HEK293T (cell line): ENCODE measurements at regions not wholly inside any gene's neighbourhood (a gene's known extent, or its start where the extent isn't known, plus 50 kb on each side); places are given as distances from the start of the nearest gene placed in this dataset.
"Not testable (repeated sequence)": the region's sequence is repeated elsewhere in the genome, so short reads cannot be mapped to it uniquely, and the experiment has no call there.

Source experiments
- FOXA1 ChIP-seq: fragments of 450-650 bp; IDR thresholded peaks from 2 replicates; pipeline ENCODE4 v1.6.1; 2016; ENCODE audit warnings: mild to moderate bottlenecking
- FOXK2 ChIP-seq: fragments of 450-650 bp; IDR thresholded peaks from 2 replicates; pipeline ENCODE4 v1.6.1; 2016; ENCODE audit warnings: mild to moderate bottlenecking
- L3MBTL2 ChIP-seq: fragments of 450-650 bp; conservative IDR thresholded peaks from 2 replicates; pipeline ENCODE4 v1.6.1; 2016; ENCODE audit warnings: mild to moderate bottlenecking
- NFRKB ChIP-seq: fragments of 450-650 bp; IDR thresholded peaks from 2 replicates; pipeline ENCODE4 v1.6.1; 2016; ENCODE audit warnings: mild to moderate bottlenecking, moderate library complexity
- SP1 ChIP-seq: fragments of 450-650 bp; IDR thresholded peaks from 2 replicates; pipeline ENCODE4 v1.6.1; 2017
- SUZ12 ChIP-seq: fragments of 450-650 bp; IDR thresholded peaks from 2 replicates; pipeline ENCODE4 v1.6.1; 2016; ENCODE audit warnings: mild to moderate bottlenecking
- TARDBP ChIP-seq: fragments of 450-650 bp; IDR thresholded peaks from 2 replicates; pipeline ENCODE4 v1.6.1; 2016
- TF ChIP-seq, protein P1 (sequence below): fragments of 450-650 bp; IDR thresholded peaks from 2 replicates; pipeline ENCODE4 v1.6.1; 2016

DNA sequence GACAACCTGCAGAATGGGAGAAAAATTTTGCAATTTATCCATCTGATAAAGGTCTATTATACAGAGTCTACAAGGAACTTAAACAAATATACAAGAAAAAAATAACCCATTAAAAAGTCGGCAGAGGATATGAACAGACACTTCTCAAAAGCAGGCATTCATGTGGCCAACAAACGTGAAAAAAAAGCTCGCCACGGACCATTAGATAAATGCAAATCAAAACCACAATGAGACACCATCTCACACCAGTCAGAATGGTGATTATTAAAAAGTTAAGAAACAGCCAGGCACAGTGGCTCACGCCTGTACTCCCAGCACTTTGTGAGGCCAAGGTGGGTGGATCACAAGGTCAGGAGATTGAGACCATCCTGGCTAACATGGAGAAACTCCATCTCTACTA lies 112.2 kb downstream of the ZNF622 start:
- TF ChIP-seq TARDBP, L3MBTL2, FOXA1, SUZ12, NFRKB, FOXK2, SP1: not testable (repeated sequence)
- TF ChIP-seq, protein P1, sequence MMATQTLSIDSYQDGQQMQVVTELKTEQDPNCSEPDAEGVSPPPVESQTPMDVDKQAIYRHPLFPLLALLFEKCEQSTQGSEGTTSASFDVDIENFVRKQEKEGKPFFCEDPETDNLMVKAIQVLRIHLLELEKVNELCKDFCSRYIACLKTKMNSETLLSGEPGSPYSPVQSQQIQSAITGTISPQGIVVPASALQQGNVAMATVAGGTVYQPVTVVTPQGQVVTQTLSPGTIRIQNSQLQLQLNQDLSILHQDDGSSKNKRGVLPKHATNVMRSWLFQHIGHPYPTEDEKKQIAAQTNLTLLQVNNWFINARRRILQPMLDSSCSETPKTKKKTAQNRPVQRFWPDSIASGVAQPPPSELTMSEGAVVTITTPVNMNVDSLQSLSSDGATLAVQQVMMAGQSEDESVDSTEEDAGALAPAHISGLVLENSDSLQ = not testable (repeated sequence)
